Cardiac fibroblast (primary cell): ENCODE measurements at regions not wholly inside any gene's neighbourhood (a gene's known extent, or its start where the extent isn't known, plus 50 kb on each side); places are given as distances from the start of the nearest gene placed in this dataset.
"Not testable (repeated sequence)": the region's sequence is repeated elsewhere in the genome, so short reads cannot be mapped to it uniquely, and the experiment has no call there.

Experiments
- DNase-seq, 2 donors: peaks; one replicate each; pipeline versions ENCODE4 v3.0.0 to v3.0.0-alpha.2; 2010; ENCODE audit warnings: low read depth in 2 of 2
- H3K4me3 ChIP-seq, 2 donors: replicated peaks in 1 of 2; 1 replicate in 1 of 2; 2 replicates in 1 of 2; pipeline ENCODE4 v1.5.1; 2011; ENCODE audit warnings: low read depth in 2 of 2, low read length in 2 of 2, mild to moderate bottlenecking in 2 of 2, moderate library complexity in 1 of 2
- TF ChIP-seq, protein P1 (sequence below): IDR thresholded peaks from one replicate; pipeline ENCODE4 v1.5.1; 2011; ENCODE audit warnings: low read depth, mild to moderate bottlenecking, low read length, inconsistent platforms

- DNase-seq, result no peak
- TF ChIP-seq, protein P1, sequence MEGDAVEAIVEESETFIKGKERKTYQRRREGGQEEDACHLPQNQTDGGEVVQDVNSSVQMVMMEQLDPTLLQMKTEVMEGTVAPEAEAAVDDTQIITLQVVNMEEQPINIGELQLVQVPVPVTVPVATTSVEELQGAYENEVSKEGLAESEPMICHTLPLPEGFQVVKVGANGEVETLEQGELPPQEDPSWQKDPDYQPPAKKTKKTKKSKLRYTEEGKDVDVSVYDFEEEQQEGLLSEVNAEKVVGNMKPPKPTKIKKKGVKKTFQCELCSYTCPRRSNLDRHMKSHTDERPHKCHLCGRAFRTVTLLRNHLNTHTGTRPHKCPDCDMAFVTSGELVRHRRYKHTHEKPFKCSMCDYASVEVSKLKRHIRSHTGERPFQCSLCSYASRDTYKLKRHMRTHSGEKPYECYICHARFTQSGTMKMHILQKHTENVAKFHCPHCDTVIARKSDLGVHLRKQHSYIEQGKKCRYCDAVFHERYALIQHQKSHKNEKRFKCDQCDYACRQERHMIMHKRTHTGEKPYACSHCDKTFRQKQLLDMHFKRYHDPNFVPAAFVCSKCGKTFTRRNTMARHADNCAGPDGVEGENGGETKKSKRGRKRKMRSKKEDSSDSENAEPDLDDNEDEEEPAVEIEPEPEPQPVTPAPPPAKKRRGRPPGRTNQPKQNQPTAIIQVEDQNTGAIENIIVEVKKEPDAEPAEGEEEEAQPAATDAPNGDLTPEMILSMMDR, result no peak
- H3K4me3 ChIP-seq, result no peak overlapping the region
Observed at GRCh38 chr12:25801734-25802133, 156.7 kb upstream of the RASSF8 start.

DNA sequence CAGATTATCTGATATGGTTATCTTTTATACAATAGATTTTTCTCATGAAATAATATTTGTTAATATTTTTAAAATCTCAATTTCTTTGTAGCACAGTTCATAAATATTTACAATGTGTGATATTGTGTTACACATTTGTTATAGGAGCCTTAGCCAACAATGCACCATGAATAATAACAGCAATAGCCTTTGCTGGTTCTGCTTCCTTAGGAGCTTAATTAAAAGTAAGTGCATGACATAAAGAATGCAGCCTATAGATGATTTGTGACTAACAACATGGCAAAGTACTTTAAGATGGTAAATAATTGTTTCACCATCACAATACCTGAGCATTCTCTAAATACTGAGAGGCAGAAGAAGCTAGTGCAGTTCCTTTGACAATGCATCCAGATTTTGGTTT is 156.3 kb upstream of the RASSF8 start:
- H3K4me3 ChIP-seq, result no peak overlapping the region
- no peak for DNase-seq
- TF ChIP-seq, protein P1, result no peak

DNA sequence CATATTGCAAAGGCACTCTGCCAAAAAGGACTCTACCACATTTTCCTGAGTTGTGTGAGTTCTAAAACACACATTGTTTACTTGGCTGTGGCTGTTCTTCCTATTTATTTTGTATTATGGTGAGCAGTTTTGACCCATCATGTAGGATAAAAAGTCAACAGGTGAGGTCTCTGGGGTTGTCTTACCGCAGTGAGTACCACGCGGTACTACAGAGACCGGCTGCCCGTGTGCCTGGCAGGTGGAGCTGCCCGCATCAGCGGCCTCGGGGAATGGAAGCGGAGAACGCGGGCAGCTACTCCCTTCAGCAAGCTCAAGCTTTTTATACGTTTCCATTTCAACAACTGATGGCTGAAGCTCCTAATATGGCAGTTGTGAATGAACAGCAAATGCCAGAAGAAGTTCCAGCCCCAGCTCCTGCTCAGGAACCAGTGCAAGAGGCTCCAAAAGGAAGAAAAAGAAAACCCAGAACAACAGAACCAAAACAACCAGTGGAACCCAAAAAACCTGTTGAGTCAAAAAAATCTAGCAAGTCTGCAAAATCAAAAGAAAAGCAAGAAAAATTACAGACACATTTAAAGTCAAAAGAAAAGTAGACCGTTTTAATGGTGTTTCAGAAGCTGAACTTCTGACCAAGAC is 155.3 kb upstream of the RASSF8 start:
- not testable (repeated sequence) for DNase-seq, H3K4me3 ChIP-seq

GRCh38 chr12:25804286-25804685 is 154.2 kb upstream of the RASSF8 start:
- not testable (repeated sequence) for H3K4me3 ChIP-seq, DNase-seq

DNA sequence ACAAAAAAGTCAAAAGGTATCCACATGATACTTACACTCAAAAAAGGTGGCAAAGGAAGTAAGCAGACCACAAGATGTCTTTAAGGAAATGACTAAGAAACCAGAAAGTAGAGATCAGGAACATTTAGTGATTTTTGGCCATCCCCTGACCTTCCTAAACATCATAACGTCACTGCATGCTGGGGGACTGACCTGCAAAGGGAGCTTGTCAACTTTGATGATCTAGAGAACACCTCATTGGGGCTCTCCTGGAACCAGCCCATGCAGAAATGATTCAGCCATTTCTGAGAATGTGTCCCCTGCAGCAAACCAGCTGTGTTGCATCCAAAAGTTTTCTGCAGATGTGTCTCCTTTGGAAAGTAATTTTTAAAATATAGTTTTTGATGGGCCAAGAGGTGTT is 152.2 kb upstream of the RASSF8 start:
- peak; percentile 45 to 79 for DNase-seq
- H3K4me3 ChIP-seq, result no peak overlapping the region
- TF ChIP-seq, protein P1, result peak; percentile 6

GRCh38 chr12:25808604-25809003 is 149.9 kb upstream of the RASSF8 start:
- TF ChIP-seq, protein P1, result no peak
- H3K4me3 ChIP-seq, result no peak overlapping the region
- DNase-seq, result no peak

DNA sequence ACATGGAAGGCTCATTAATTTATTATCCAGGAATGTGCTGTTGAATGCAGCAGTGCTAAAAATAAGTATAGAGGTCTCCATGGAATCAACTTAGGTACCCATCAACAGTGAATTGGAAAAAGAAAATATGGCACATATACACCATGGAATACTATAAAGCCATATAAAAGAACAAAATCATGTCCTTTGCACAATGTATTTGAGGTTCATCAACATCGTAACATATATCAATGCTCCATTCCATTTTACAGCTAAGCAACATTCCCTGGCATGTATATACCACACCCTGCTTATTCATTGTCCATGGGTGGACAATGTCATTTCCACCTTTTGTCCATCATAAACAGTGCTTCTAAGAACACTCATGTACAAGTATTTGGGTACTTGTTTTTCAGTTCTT is 147.8 kb upstream of the RASSF8 start:
- TF ChIP-seq, protein P1, result no peak
- no peak overlapping the region for H3K4me3 ChIP-seq
- no peak for DNase-seq

- TF ChIP-seq, protein P1, result no peak
- peak; percentile 35 to 64 for DNase-seq
- no peak overlapping the region for H3K4me3 ChIP-seq
Observed at GRCh38 chr12:25811656-25812126, 146.8 kb upstream of the RASSF8 start.
